ENCODE measurements at regions not wholly inside any gene's neighbourhood (a gene's known extent, or its start where the extent isn't known, plus 50 kb on each side); places are given as distances from the start of the nearest gene placed in this dataset.
A peak's percentile ranks its signal among the peaks of the same experiment; 100 is the strongest.

DNA sequence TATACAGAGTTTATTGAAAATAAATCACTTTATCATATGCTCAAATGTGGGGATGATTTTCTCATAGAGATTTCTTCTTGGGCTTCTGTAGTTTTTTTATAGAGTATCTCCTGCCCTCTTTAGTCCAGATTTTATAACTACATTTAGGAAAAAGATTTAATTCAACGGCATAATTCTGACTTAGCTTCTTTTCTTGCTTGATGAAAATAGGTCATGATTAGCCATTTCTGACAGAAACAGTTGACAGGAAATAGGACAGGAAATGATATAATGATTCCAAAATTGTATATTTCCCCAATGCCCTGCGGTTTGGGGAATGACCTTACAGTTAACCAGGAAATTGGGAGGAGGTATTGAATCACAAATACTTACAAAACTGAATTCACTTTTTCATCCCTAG is 1531.9 kb upstream of the ACVR2A start:
- H3K4me3 ChIP-seq (ENCODE audit: low read depth in 1 of 3, low read length in 3 of 3): no peak overlapping the region
- no peak overlapping the region for H3K27ac ChIP-seq (ENCODE audit: low read depth in 1 of 3, low read length in 2 of 3)
- FAIRE-seq (no peak), DNase-seq (peak; percentile 4 to 8)
- no peaks in the 10 kb centered on the region for H3K4me1 ChIP-seq (ENCODE audit: control insufficient read depth in 3 of 3, insufficient read depth in 2 of 3, low read depth in 1 of 3, low read length in 2 of 3)
- 14 to 24% (median 16%) methylated on average over 2 of the region's 2 CpGs for WGBS, 3 donors
- H3K9me3 ChIP-seq (ENCODE audit: control insufficient read depth in 2 of 2, insufficient read depth in 1 of 2, low read depth in 1 of 2, low read length in 1 of 2): no peaks in the 10 kb centered on the region
- no peaks in the 10 kb centered on the region for H3K36me3 ChIP-seq (ENCODE audit: control insufficient read depth in 3 of 3, insufficient read depth in 2 of 3, low read depth in 1 of 3, low read length in 3 of 3)
- H3K27me3 ChIP-seq (ENCODE audit: control insufficient read depth in 3 of 3, insufficient read depth in 3 of 3, low read length in 3 of 3): no peaks in the 10 kb centered on the region

DNA sequence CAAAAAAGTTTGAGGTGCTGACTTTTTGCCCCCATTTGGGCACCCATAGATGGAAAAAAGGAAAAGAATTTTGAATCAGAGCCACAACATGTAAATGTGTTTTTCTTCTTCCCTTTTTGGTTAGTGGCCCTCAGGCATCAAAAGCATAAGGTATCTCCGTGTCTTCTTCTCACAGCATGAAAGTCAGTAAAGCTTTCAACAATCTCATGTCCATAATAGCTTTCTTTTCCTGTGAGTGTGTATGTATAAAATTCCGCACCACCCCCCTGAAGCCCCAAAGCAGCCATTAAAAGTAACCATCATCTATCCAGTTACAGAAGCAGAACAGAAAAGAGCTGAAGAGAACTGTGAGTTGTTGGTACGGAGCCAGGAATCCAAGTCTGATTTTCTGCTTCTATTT is 1539.7 kb upstream of the ACVR2A start:
- Histone ChIP-seq H3K36me3 (ENCODE audit: control insufficient read depth in 3 of 3, insufficient read depth in 2 of 3, low read depth in 1 of 3, low read length in 3 of 3) (no peaks in the 10 kb centered on the region), H3K4me3 (ENCODE audit: low read depth in 1 of 3, low read length in 3 of 3) (no peak overlapping the region), H3K9me3 (ENCODE audit: control insufficient read depth in 2 of 2, insufficient read depth in 1 of 2, low read depth in 1 of 2, low read length in 1 of 2) (peaks cover 0 to under 1% of the 10 kb centered on the region in 2 donors), H3K27me3 (ENCODE audit: control insufficient read depth in 3 of 3, insufficient read depth in 3 of 3, low read length in 3 of 3) (no peaks in the 10 kb centered on the region), H3K4me1 (ENCODE audit: control insufficient read depth in 3 of 3, insufficient read depth in 2 of 3, low read depth in 1 of 3, low read length in 2 of 3) (no peaks in the 10 kb centered on the region), H3K27ac (ENCODE audit: low read depth in 1 of 3, low read length in 2 of 3) (no peak overlapping the region)
- FAIRE-seq (no peak), DNase-seq (no peak)
- 88 to 92% (median 92%) methylated on average over 3 of the region's 3 CpGs for whole genome bisulfite sequencing, 3 donors

GRCh38 chr2:146301287-146301686 is 1543.5 kb upstream of the ACVR2A start:
- Histone ChIP-seq H3K9me3 (ENCODE audit: control insufficient read depth in 2 of 2, insufficient read depth in 1 of 2, low read depth in 1 of 2, low read length in 1 of 2) (peaks cover 2 to 15% of the 10 kb centered on the region in 2 donors), H3K36me3 (ENCODE audit: control insufficient read depth in 3 of 3, insufficient read depth in 2 of 3, low read depth in 1 of 3, low read length in 3 of 3) (no peaks in the 10 kb centered on the region), H3K27ac (ENCODE audit: low read depth in 1 of 3, low read length in 2 of 3) (no peak overlapping the region), H3K4me3 (ENCODE audit: low read depth in 1 of 3, low read length in 3 of 3) (no peak overlapping the region), H3K27me3 (ENCODE audit: control insufficient read depth in 3 of 3, insufficient read depth in 3 of 3, low read length in 3 of 3) (no peaks in the 10 kb centered on the region), H3K4me1 (ENCODE audit: control insufficient read depth in 3 of 3, insufficient read depth in 2 of 3, low read depth in 1 of 3, low read length in 2 of 3) (no peaks in the 10 kb centered on the region)
- 62 to 89% (median 77%) methylated on average over 2 of the region's 2 CpGs for WGBS, 3 donors
- DNase-seq (no peak), FAIRE-seq (no peak)

GRCh38 chr2:146295080-146295670 is 1549.7 kb upstream of the ACVR2A start:
- WGBS, 3 donors: 85 to 100% (median 93%) methylated on average over 1 of the region's 1 CpG

DNA sequence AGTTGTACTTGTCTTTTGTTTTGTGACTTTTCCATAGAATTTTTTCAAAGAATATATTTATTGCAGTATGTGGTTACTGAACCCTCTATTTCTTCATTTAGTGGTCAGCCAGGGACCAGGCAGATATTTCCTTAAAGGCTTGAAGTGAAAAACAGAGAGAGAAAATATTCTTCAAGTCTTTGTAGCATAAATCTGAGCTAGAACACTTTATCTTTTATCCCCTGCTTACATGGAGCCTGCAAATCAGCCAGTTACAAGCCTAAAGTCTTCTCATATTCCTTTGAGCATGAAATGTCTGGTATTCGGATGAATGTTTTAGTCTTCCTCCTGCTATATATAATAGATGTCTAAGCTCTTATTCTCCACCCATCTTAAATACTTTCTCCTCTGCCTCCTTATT is 1557.5 kb upstream of the ACVR2A start:
- Histone ChIP-seq H3K36me3 (ENCODE audit: control insufficient read depth in 3 of 3, insufficient read depth in 2 of 3, low read depth in 1 of 3, low read length in 3 of 3) (no peaks in the 10 kb centered on the region), H3K27ac (ENCODE audit: low read depth in 1 of 3, low read length in 2 of 3) (no peak overlapping the region), H3K4me1 (ENCODE audit: control insufficient read depth in 3 of 3, insufficient read depth in 2 of 3, low read depth in 1 of 3, low read length in 2 of 3) (no peaks in the 10 kb centered on the region), H3K27me3 (ENCODE audit: control insufficient read depth in 3 of 3, insufficient read depth in 3 of 3, low read length in 3 of 3) (no peaks in the 10 kb centered on the region), H3K4me3 (ENCODE audit: low read depth in 1 of 3, low read length in 3 of 3) (no peak overlapping the region), H3K9me3 (ENCODE audit: control insufficient read depth in 2 of 2, insufficient read depth in 1 of 2, low read depth in 1 of 2, low read length in 1 of 2) (no peaks in the 10 kb centered on the region)
- FAIRE-seq (no peak), DNase-seq (no peak)
- WGBS, 3 donors: 80 to 93% (median 90%) methylated on average over 1 of the region's 1 CpG

More at GRCh38 chr2:146295080-146295670, 1549.7 kb upstream of the ACVR2A start:
- FAIRE-seq: no peak
- DNase-seq: no peak
- peaks cover 2 to 20% of the 10 kb centered on the region in 2 donors for H3K9me3 ChIP-seq (ENCODE audit: control insufficient read depth in 2 of 2, insufficient read depth in 1 of 2, low read depth in 1 of 2, low read length in 1 of 2)
- H3K4me3 ChIP-seq (ENCODE audit: low read depth in 1 of 3, low read length in 3 of 3): no peak overlapping the region
- H3K27me3 ChIP-seq (ENCODE audit: control insufficient read depth in 3 of 3, insufficient read depth in 3 of 3, low read length in 3 of 3): no peaks in the 10 kb centered on the region
- H3K27ac ChIP-seq (ENCODE audit: low read depth in 1 of 3, low read length in 2 of 3): no peak overlapping the region
- no peaks in the 10 kb centered on the region for H3K4me1 ChIP-seq (ENCODE audit: control insufficient read depth in 3 of 3, insufficient read depth in 2 of 3, low read depth in 1 of 3, low read length in 2 of 3)
- no peaks in the 10 kb centered on the region for H3K36me3 ChIP-seq (ENCODE audit: control insufficient read depth in 3 of 3, insufficient read depth in 2 of 3, low read depth in 1 of 3, low read length in 3 of 3)

DNA sequence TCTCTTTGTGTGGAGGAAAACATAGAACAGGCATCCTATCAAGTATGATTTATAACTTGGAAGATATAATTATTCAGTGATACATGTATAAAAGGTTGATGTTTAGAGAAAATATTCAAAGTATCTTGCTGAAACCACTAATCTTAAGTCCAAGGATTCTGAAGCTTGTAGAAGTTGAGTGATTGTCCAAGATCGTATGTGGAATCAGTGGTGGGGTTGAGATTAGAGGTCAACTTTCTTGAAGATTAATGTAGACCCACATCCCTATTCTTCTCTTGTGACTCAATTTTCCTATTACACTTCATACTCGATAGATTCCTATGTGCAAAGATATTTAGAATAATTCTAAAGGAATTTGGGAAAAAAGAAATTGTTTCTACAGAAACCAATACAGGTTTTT is 1565.9 kb upstream of the ACVR2A start:
- Histone ChIP-seq H3K9me3 (ENCODE audit: control insufficient read depth in 2 of 2, insufficient read depth in 1 of 2, low read depth in 1 of 2, low read length in 1 of 2) (no peaks in the 10 kb centered on the region), H3K27me3 (ENCODE audit: control insufficient read depth in 3 of 3, insufficient read depth in 3 of 3, low read length in 3 of 3) (no peaks in the 10 kb centered on the region), H3K4me1 (ENCODE audit: control insufficient read depth in 3 of 3, insufficient read depth in 2 of 3, low read depth in 1 of 3, low read length in 2 of 3) (no peaks in the 10 kb centered on the region), H3K36me3 (ENCODE audit: control insufficient read depth in 3 of 3, insufficient read depth in 2 of 3, low read depth in 1 of 3, low read length in 3 of 3) (no peaks in the 10 kb centered on the region), H3K27ac (ENCODE audit: low read depth in 1 of 3, low read length in 2 of 3) (no peak overlapping the region), H3K4me3 (ENCODE audit: low read depth in 1 of 3, low read length in 3 of 3) (no peak overlapping the region)
- WGBS, 3 donors: 82 to 93% (median 86%) methylated on average over 2 of the region's 2 CpGs
- DNase-seq: no peak
- FAIRE-seq: no peak

DNA sequence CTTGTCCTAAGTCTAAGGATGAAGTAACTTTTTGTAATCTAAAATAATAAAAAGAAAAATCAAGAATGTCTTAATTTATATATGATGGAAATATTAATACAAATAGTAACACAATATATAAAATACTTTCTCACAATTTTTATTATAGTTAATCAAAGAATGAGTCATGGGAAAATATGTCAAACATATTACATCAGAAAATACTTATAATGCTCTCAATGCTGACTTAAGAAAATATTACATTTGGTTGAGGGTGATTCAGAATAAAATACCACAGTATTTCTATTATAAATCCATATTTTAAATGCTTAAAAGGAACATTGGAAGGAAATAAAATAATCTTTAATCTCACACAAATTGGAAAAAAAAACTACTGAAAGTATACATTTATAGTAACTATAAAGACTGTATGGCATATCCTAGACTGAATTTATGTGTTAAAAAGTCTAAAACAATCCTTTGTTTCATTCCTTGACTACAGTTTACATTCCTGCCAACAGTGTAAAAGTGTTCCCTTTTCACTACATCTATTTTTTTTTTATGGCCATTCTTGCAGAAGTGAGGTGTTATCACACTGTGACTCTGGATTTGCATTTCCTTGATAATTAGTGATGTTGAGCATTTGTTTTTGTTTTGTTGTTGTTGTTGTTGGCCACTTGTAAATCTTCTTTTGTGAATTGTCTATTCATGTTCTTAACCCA is 1573.5 kb upstream of the ACVR2A start:
- H3K27ac ChIP-seq (ENCODE audit: low read depth in 1 of 3, low read length in 2 of 3): no peak overlapping the region
- no peak overlapping the region for H3K4me3 ChIP-seq (ENCODE audit: low read depth in 1 of 3, low read length in 3 of 3)
- FAIRE-seq (no peak), DNase-seq (no peak)
- H3K36me3 ChIP-seq (ENCODE audit: control insufficient read depth in 3 of 3, insufficient read depth in 2 of 3, low read depth in 1 of 3, low read length in 3 of 3): no peaks in the 10 kb centered on the region
- H3K9me3 ChIP-seq (ENCODE audit: control insufficient read depth in 2 of 2, insufficient read depth in 1 of 2, low read depth in 1 of 2, low read length in 1 of 2): no peaks in the 10 kb centered on the region
- no peaks in the 10 kb centered on the region for H3K4me1 ChIP-seq (ENCODE audit: control insufficient read depth in 3 of 3, insufficient read depth in 2 of 3, low read depth in 1 of 3, low read length in 2 of 3)
- no peaks in the 10 kb centered on the region for H3K27me3 ChIP-seq (ENCODE audit: control insufficient read depth in 3 of 3, insufficient read depth in 3 of 3, low read length in 3 of 3)

- no peak for DNase-seq
- Histone ChIP-seq H3K4me1 (ENCODE audit: control insufficient read depth in 3 of 3, insufficient read depth in 2 of 3, low read depth in 1 of 3, low read length in 2 of 3) (no peaks in the 10 kb centered on the region), H3K27me3 (ENCODE audit: control insufficient read depth in 3 of 3, insufficient read depth in 3 of 3, low read length in 3 of 3) (no peaks in the 10 kb centered on the region), H3K4me3 (ENCODE audit: low read depth in 1 of 3, low read length in 3 of 3) (no peak overlapping the region), H3K27ac (ENCODE audit: low read depth in 1 of 3, low read length in 2 of 3) (no peak overlapping the region), H3K36me3 (ENCODE audit: control insufficient read depth in 3 of 3, insufficient read depth in 2 of 3, low read depth in 1 of 3, low read length in 3 of 3) (no peaks in the 10 kb centered on the region), H3K9me3 (ENCODE audit: control insufficient read depth in 2 of 2, insufficient read depth in 1 of 2, low read depth in 1 of 2, low read length in 1 of 2) (no peaks in the 10 kb centered on the region)
- FAIRE-seq: no peak
These were observed 1574.2 kb upstream of the ACVR2A start for GRCh38 chr2:146270618-146271017.

GRCh38 chr2:146267093-146267492 is 1577.7 kb upstream of the ACVR2A start:
- Histone ChIP-seq H3K9me3 (ENCODE audit: control insufficient read depth in 2 of 2, insufficient read depth in 1 of 2, low read depth in 1 of 2, low read length in 1 of 2) (no peaks in the 10 kb centered on the region), H3K4me1 (ENCODE audit: control insufficient read depth in 3 of 3, insufficient read depth in 2 of 3, low read depth in 1 of 3, low read length in 2 of 3) (no peaks in the 10 kb centered on the region), H3K36me3 (ENCODE audit: control insufficient read depth in 3 of 3, insufficient read depth in 2 of 3, low read depth in 1 of 3, low read length in 3 of 3) (no peaks in the 10 kb centered on the region), H3K27me3 (ENCODE audit: control insufficient read depth in 3 of 3, insufficient read depth in 3 of 3, low read length in 3 of 3) (no peaks in the 10 kb centered on the region), H3K4me3 (ENCODE audit: low read depth in 1 of 3, low read length in 3 of 3) (no peak overlapping the region), H3K27ac (ENCODE audit: low read depth in 1 of 3, low read length in 2 of 3) (no peak overlapping the region)
- DNase-seq (no peak), FAIRE-seq (no peak)
